ENCODE measurements at regions not wholly inside any gene's neighbourhood (a gene's known extent, or its start where the extent isn't known, plus 50 kb on each side); places are given as distances from the start of the nearest gene placed in this dataset.

- no peak for TF ChIP-seq CTCF (IDR thresholded peaks at IDR 0.05)
- no peak for TF ChIP-seq EP300 (IDR thresholded peaks at IDR 0.05)
These were observed 203.3 kb upstream of the SRRM4 start for GRCh38 chr12:118778077-118778476.
